Cardiac muscle cell (in vitro differentiated cells and primary cell): ENCODE measurements at regions not wholly inside any gene's neighbourhood (a gene's known extent, or its start where the extent isn't known, plus 50 kb on each side); places are given as distances from the start of the nearest gene placed in this dataset.

Experiments used
- DNase-seq, 2 donors: peaks; one replicate each; pipeline versions ENCODE4 v3.0.0 to v3.0.0-alpha.2; 2010 to 2017; ENCODE audit warnings: low read depth in 1 of 2, low spot score in 1 of 2
- H3K27ac ChIP-seq: fragments of 200-600 bp; sonication (generic); 2 replicates; pipeline ENCODE4 v1.5.1; 2016
- H3K27me3 ChIP-seq: fragments of 200-600 bp; sonication (generic); 2 replicates; pipeline ENCODE4 v1.6.0; 2016; ENCODE audit warnings: control low read depth
- H3K36me3 ChIP-seq: fragments of 200-600 bp; sonication (generic); 2 replicates; pipeline ENCODE4 v1.5.1; 2016; ENCODE audit warnings: control low read depth
- H3K4me1 ChIP-seq: fragments of 200-600 bp; sonication (generic); 2 replicates; pipeline ENCODE4 v1.8.1; 2017; ENCODE audit warnings: low read depth, mild to moderate bottlenecking, mixed run types
- H3K4me3 ChIP-seq: fragments of 200-600 bp; sonication (generic); 2 replicates; pipeline ENCODE4 v1.5.1; 2016; ENCODE audit warnings: mild to moderate bottlenecking
- H3K9me3 ChIP-seq: fragments of 200-600 bp; sonication (generic); 2 replicates; pipeline ENCODE4 v1.5.1; 2017; ENCODE audit warnings: low read depth, mild to moderate bottlenecking, control low read depth
- TF ChIP-seq, protein P1 (sequence below): IDR thresholded peaks from 2 replicates; pipeline ENCODE4 v1.5.1; 2012; ENCODE audit warnings: low read depth, mild to moderate bottlenecking, low read length

DNA sequence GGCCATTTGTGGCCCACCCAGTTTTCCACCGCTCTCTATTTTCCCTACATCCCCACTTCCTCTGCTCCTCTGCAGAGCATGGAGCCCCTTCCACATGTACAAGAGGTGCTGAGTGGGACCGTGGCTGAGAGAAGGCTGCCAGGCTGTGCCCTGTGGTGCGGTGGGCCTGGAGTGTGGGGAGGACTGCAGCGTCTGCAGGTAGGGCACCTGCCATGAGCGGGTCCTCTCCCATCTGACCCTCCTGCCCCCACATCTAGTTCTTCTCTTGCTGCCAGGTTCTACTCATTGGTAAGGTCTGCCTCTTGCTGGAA lies 145.6 kb upstream of the FAM20C start:
- no peak overlapping the region for H3K27ac ChIP-seq
- TF ChIP-seq, protein P1, sequence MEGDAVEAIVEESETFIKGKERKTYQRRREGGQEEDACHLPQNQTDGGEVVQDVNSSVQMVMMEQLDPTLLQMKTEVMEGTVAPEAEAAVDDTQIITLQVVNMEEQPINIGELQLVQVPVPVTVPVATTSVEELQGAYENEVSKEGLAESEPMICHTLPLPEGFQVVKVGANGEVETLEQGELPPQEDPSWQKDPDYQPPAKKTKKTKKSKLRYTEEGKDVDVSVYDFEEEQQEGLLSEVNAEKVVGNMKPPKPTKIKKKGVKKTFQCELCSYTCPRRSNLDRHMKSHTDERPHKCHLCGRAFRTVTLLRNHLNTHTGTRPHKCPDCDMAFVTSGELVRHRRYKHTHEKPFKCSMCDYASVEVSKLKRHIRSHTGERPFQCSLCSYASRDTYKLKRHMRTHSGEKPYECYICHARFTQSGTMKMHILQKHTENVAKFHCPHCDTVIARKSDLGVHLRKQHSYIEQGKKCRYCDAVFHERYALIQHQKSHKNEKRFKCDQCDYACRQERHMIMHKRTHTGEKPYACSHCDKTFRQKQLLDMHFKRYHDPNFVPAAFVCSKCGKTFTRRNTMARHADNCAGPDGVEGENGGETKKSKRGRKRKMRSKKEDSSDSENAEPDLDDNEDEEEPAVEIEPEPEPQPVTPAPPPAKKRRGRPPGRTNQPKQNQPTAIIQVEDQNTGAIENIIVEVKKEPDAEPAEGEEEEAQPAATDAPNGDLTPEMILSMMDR = no peak
- H3K4me1 ChIP-seq = no peaks in the 10 kb centered on the region
- no peaks in the 10 kb centered on the region for H3K36me3 ChIP-seq
- peaks cover 69% of the 10 kb centered on the region for H3K27me3 ChIP-seq
- DNase-seq = no peak
- no peaks in the 10 kb centered on the region for H3K9me3 ChIP-seq
- H3K4me3 ChIP-seq = no peak overlapping the region

DNA sequence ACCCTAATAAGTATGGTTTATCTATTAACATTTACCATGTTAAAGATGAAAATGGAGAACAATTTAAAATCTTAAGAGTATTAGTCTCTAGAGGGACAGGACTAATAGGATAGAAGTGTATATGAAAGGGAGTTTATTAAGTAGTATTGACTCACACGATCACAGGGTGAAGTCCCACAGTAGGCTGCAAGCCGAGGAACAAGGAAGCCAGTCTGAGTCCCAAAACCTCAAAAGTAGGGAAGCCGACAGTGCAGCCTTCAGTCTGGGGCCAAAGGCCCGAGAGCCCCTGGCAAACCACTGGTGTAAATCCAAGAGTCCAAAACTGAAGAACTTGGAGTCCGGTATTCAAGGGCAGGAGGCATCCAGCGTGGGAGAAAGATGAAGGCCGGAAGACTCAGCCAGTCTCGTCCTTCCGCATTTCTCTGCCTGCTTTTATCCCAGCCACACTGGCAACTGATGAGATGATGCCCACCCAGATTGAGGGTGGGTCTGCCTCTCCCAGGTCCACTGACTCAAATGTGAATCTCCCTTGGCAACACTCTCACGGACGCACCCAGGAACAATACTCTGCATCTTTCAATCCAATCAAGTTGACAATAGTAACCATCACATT lies 140.8 kb upstream of the FAM20C start:
- TF ChIP-seq, protein P1 = no peak
- no peaks in the 10 kb centered on the region for H3K9me3 ChIP-seq
- no peak for DNase-seq
- no peak overlapping the region for H3K4me3 ChIP-seq
- H3K36me3 ChIP-seq = no peaks in the 10 kb centered on the region
- no peaks in the 10 kb centered on the region for H3K4me1 ChIP-seq
- no peak overlapping the region for H3K27ac ChIP-seq
- H3K27me3 ChIP-seq = peaks cover 46% of the 10 kb centered on the region

DNA sequence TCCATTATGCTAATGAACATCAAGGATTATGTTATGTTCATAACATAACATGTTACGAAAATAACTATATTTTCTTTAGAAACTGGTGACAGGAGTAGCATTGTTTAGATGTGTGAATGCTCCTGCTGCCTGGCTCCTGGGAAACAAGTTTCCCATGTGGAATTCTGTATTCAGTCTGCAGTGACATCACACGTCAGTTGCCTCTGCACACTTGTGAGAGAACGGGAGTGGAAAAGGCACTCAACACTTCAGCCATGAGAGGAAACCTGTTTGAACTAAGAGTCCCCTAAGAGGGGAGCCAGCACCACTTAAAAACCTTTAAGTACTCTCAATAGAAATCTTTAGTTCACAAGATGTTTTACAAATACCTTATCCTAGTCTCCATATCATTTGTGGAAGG lies 140.3 kb upstream of the FAM20C start:
- peak in 1 of 2 donors; percentile 73 for DNase-seq
- TF ChIP-seq, protein P1 = no peak
- Histone ChIP-seq H3K4me1 (no peaks in the 10 kb centered on the region), H3K4me3 (no peak overlapping the region), H3K9me3 (no peaks in the 10 kb centered on the region), H3K27me3 (peaks cover 41% of the 10 kb centered on the region), H3K27ac (no peak overlapping the region), H3K36me3 (no peaks in the 10 kb centered on the region)

DNA sequence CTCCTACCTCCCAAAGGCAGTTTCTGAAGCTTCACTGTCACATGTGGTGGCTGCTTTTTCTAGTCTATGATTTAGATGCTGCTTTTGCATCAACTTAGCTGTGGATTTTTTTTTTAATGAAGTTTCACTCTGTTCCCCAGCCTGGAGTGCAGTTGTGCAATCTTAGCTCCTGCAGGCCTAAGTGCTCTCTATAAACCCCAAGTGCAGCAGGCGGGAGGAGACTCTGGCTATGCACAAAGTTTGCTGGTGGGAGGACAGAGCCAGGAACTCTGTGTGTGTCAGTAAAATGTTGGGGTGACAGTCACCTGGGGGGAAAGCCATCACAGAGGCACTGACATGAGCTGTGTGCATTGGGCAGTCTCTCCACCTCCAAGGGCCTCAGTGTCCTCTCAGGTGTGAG lies 138.8 kb upstream of the FAM20C start:
- DNase-seq = no peak
- no peaks in the 10 kb centered on the region for H3K4me1 ChIP-seq
- no peaks in the 10 kb centered on the region for H3K9me3 ChIP-seq
- no peak overlapping the region for H3K27ac ChIP-seq
- H3K36me3 ChIP-seq = no peaks in the 10 kb centered on the region
- no peak overlapping the region for H3K4me3 ChIP-seq
- TF ChIP-seq, protein P1 = no peak
- H3K27me3 ChIP-seq = peaks cover 52% of the 10 kb centered on the region

DNA sequence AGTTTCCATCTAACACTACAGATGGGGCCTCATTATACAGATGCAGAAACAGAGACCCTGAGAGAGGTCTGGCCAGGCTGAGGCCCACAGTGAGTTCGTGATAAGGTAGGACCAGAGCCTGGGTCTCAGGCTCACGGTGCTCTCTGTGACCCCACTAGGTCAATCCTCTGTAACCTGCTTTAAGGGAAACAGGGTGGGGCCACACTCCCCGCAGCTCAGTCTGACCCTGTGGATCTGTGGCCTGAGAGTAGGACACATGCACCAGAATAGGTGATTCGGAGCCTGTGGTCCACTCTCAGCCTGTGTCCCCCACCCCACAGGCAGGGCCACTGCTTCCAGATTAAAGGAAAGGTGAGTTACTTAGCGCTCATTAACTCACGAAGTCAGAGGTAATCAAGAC lies 137.8 kb upstream of the FAM20C start:
- peaks cover 52% of the 10 kb centered on the region for H3K27me3 ChIP-seq
- no peak overlapping the region for H3K27ac ChIP-seq
- H3K9me3 ChIP-seq = no peaks in the 10 kb centered on the region
- no peaks in the 10 kb centered on the region for H3K4me1 ChIP-seq
- TF ChIP-seq, protein P1 = no peak
- no peak overlapping the region for H3K4me3 ChIP-seq
- no peak for DNase-seq
- H3K36me3 ChIP-seq = no peaks in the 10 kb centered on the region
